ENCODE measurements at regions not wholly inside any gene's neighbourhood (a gene's known extent, or its start where the extent isn't known, plus 50 kb on each side); places are given as distances from the start of the nearest gene placed in this dataset.

DNA sequence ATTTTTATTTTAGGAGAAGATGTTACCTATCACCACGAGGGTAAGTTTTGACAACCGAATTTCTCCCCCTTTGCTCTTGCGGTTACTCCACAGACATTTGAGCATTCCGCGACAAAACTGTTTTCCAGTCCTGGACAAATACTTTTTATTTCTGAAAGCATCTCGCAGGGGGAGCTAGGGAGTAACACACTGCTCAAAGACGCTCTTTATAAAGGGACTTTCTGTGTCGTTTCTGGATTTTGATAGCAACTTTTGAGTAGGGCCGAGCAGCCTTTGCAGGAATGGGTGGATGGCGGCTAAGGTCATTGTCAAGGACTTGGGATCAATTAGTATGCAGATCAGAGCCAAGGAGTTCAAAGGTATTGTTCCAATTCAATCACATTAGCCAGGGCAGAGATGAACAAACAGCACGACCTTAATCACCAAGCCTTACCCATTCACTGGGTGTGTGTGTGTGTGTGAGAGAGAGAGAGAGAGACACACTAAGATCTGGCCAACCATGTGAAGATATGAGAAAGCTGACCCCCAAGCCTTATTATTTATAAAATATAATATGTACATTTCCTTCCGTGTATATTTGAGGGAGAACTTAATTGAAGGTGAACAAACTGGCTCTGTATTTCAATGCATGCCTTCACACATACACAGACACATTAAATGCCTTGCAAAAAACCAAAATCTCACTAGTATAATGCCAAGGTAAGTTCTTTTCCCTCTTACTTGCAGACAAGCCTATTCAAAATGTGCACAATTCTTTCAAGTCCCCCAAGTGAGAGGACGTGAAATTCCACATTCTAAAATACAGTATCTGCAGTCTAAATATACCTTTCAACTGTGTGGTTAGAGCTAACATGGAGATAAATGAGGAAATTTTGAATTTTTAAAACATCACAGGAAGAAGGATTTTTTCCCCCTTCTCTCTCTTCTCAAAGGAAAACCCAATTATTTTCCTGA lies 613.8 kb downstream of the VRK1 start:
- no peak for DNase-seq

- no peak for DNase-seq
Observed at GRCh38 chr14:97411938-97412612, 614.9 kb downstream of the VRK1 start.

DNA sequence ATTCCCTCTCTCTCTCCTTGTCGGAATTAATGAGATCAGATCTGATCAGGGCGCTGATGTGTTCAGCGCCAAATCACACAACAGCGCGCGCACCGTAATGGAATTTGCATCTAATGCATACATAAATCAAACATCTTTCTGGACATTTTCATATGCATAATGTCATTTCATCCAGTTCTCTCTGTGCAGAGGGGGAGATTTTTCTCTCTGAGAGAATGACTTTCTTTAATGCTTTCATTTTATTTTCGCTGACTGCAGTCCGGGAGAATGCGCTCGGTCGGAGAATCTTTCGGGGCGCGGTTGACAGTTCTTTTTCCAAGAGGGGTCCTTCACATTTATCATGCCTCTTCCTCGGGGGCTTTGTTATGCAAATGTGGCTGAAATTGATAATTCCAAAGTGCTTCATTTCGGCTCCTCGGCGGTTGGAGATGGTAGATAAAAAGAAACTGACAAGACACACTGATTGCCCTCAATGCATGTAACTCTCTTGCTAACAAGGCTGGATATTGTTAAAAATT lies 615.9 kb downstream of the VRK1 start:
- no peak for DNase-seq

- DNase-seq: no peak
Observed at GRCh38 chr14:97413966-97414717, 617.0 kb downstream of the VRK1 start.

GRCh38 chr14:97414718-97415098 lies 617.5 kb downstream of the VRK1 start:
- DNase-seq: no peak

DNA sequence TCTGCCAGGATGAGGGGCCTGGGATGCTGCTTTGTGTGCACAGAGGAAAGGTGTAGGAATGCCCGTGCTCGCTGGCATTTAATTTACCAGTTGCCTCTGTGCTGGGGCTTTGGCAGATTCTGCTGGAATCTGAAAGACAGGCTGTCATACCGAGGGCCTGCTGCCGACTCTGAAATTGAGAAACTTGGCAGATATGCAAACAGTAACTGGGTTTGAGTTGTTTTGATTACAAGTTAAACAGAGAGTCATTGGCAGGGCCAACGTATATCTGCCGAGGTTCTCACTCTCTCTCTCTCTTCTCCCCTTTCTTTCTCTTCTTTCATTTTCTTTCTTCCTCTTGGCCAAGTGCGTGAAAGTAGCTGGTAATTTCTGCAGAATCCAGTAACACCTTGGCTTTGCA lies 618.7 kb downstream of the VRK1 start:
- DNase-seq: no peak

GRCh38 chr14:97416550-97416949 lies 619.4 kb downstream of the VRK1 start:
- DNase-seq: no peak

- no peak for DNase-seq
Observed at GRCh38 chr14:97417331-97417730, 620.1 kb downstream of the VRK1 start.

GRCh38 chr14:97420211-97420610 lies 623.0 kb downstream of the VRK1 start:
- DNase-seq: no peak

GRCh38 chr14:97426776-97427175 lies 629.6 kb downstream of the VRK1 start:
- DNase-seq: no peak

- DNase-seq: no peak
Observed at GRCh38 chr14:97428808-97429440, 631.7 kb downstream of the VRK1 start.

- no peak for DNase-seq
Observed at GRCh38 chr14:97432586-97432985, 635.4 kb downstream of the VRK1 start.

- no peak for DNase-seq
Observed at GRCh38 chr14:97441740-97442362, 644.7 kb downstream of the VRK1 start.

GRCh38 chr14:97442363-97442762 lies 645.2 kb downstream of the VRK1 start:
- DNase-seq: peak; percentile 44

DNA sequence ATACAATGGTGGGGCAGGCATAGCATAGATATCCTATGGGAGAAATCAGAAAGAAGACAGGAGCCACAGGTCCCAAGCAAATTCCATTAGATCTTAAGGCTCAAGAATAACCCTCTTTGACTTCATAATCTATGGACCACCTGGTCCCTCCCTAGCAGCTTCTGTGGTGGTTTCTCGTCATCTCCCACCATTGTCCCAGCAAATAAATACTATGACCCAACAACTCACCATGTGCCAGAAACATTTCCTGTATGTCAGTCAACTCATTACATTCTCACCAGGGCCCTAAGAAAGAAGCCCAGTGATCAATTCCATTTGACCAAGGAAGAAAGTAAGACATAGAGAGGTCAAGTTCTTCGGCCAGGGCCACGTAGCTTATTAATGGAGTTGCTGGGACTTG lies 646.2 kb downstream of the VRK1 start:
- DNase-seq: no peak

DNA sequence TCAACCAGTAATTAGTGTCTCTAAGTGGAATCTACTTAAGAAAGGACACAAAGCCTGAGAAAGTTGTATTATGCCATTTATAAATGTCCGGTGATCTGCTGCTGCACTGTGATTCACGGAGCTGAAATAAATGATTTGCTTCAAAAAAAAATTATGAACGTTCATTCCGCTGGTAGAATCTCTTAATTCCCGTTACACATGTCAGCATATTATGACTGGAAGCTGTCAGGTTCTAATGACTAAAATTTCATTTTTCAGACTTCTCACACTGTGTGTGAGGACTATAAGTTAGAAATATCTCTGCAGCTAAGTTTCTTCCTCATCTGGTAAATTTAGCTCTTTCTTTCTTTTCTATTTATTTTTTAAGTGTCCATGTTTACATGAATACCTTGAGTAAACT lies 647.1 kb downstream of the VRK1 start:
- no peak for DNase-seq

DNA sequence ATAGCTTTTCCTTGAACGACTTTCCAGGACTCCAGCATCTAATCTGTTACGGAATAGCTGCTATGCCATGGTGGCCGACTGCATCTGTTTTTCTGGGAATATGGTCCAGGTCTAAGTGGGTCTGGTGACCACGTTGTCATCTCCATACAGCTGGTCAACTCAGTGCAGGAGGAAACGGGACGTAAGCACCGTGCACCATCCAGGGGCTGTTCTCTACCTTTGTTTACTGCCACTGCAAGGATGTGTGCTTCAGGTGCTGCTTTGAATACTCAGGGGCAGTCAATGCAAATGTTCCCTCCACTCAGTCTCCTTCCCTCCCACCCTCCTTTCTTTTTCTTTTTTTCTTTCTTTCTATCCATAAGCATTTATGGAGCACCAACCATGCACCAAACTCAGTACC lies 648.2 kb downstream of the VRK1 start:
- no peak for DNase-seq

DNA sequence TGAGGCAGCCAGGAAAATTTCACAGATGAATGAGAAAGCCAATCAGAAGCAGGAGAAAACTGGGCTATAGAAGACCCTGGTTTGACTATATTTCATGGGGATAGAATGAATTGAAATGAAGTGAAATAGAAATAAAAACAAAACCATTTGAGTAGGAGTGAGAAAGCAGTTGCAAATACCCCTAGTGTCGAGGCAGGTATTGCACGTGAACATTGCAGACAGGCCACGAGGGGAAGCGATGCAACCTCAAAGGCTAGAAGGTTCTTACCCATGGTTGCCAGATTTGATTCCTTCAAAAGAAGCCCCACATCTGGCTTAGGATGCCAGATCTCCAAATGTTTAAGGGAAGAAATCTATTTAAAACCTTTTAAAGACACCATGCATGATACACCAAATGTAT lies 648.9 kb downstream of the VRK1 start:
- no peak for DNase-seq

- DNase-seq: no peak
Observed at GRCh38 chr14:97452314-97452713, 655.1 kb downstream of the VRK1 start.

DNA sequence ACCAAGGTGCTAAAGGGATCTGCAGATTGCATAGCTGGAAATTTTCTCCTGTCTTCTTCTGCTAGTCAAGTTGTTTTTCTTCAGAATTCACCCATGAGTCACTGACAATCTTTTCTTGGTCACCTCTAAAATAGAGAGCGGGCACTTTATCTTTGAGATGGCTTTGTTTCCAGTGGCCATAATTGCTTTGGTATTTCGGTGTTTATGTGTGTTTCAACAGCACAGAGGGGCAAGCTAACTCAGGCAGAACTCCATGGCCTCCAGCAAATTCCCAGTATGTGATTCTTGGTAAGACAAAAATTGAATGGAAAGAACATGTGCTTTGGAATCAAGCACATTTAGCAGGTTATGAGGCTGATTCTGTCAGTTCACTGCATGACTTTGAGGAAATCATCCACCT lies 656.8 kb downstream of the VRK1 start:
- no peak for DNase-seq

- no peak for DNase-seq
Observed at GRCh38 chr14:97456462-97456861, 659.3 kb downstream of the VRK1 start.

DNA sequence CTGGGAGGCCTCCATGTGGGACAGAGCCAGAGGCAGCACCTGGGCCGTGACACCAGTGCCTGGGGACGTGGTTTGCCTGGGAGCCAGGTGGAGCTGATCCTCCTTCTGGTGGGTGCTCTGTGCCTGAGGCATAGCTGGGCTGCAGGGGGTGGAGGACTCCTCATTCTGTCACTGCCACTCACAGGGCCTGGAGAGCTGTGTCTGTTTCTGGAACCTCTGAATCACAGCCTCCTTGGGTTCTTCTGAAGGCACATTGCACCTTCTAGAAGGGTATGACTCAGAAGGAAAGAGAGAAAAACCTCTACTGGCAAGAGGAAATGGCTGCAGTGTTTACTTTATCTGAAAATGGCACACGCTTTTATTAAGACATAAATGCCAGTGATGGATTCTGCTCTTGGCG lies 659.8 kb downstream of the VRK1 start:
- DNase-seq: peak; percentile 79
